ENCODE measurements at regions not wholly inside any gene's neighbourhood (a gene's known extent, or its start where the extent isn't known, plus 50 kb on each side); places are given as distances from the start of the nearest gene placed in this dataset.

- no peak for DNase-seq (ENCODE audit: extremely low spot score)
- POLR2A ChIA-PET, result no interaction called here
- TF ChIP-seq FOXM1 (IDR thresholded peaks at IDR 0.05; ENCODE audit: borderline replicate concordance), result no peak
- CTCF ChIA-PET, result no interaction called here
Observed at GRCh38 chr4:117512414-117512813, 427.0 kb upstream of the TRAM1L1 start.

GRCh38 chr4:117514391-117515175, 429.2 kb upstream of the TRAM1L1 start:
- POLR2A ChIA-PET, result no interaction called here
- CTCF ChIA-PET, result no interaction called here

GRCh38 chr4:117515921-117516320, 430.5 kb upstream of the TRAM1L1 start:
- CTCF ChIA-PET, result no interaction called here
- TF ChIP-seq TARDBP (IDR thresholded peaks at IDR 0.05), result no peak
- TF ChIP-seq FOXM1 (IDR thresholded peaks at IDR 0.05; ENCODE audit: borderline replicate concordance), result no peak
- TF ChIP-seq ELF4 (IDR thresholded peaks at IDR 0.05), result no peak
- no peak for TF ChIP-seq FOXA1 (IDR thresholded peaks at IDR 0.05)
- no peak for TF ChIP-seq BHLHE40 (IDR thresholded peaks at IDR 0.05; ENCODE audit: borderline replicate concordance)
- no peak for TF ChIP-seq SP1 (IDR thresholded peaks at IDR 0.05)
- no peak for TF ChIP-seq HDGF (IDR thresholded peaks at IDR 0.05; ENCODE audit: borderline replicate concordance)
- no peak for TF ChIP-seq CTBP1 (IDR thresholded peaks at IDR 0.05; ENCODE audit: borderline replicate concordance)
- no peak for TF ChIP-seq ARNT (IDR thresholded peaks at IDR 0.05)
- TF ChIP-seq L3MBTL2 (conservative IDR thresholded peaks at IDR 0.05), result no peak
- no peak for TF ChIP-seq LEF1 (IDR thresholded peaks at IDR 0.05; ENCODE audit: borderline replicate concordance)
- no peak for TF ChIP-seq PKNOX1 (IDR thresholded peaks at IDR 0.05)
- no peak for TF ChIP-seq NFRKB (IDR thresholded peaks at IDR 0.05)
- no peak for TF ChIP-seq ZNF384 (IDR thresholded peaks at IDR 0.05)
- TF ChIP-seq FOXK2 (IDR thresholded peaks at IDR 0.05), result no peak
- no peak for TF ChIP-seq SUZ12 (IDR thresholded peaks at IDR 0.05)
- POLR2A ChIA-PET, result no interaction called here
- no peak for DNase-seq (ENCODE audit: extremely low spot score)

More at GRCh38 chr4:117514391-117515175, 429.2 kb upstream of the TRAM1L1 start:
- TF ChIP-seq LEF1 (IDR thresholded peaks at IDR 0.05; ENCODE audit: borderline replicate concordance) (no peak), CTBP1 (IDR thresholded peaks at IDR 0.05; ENCODE audit: borderline replicate concordance) (no peak), BHLHE40 (IDR thresholded peaks at IDR 0.05; ENCODE audit: borderline replicate concordance) (no peak), SUZ12 (IDR thresholded peaks at IDR 0.05) (no peak), FOXA1 (IDR thresholded peaks at IDR 0.05) (no peak), NFRKB (IDR thresholded peaks at IDR 0.05) (no peak), HDGF (IDR thresholded peaks at IDR 0.05; ENCODE audit: borderline replicate concordance) (no peak), FOXM1 (IDR thresholded peaks at IDR 0.05; ENCODE audit: borderline replicate concordance) (no peak), L3MBTL2 (conservative IDR thresholded peaks at IDR 0.05) (no peak), FOXK2 (IDR thresholded peaks at IDR 0.05) (no peak), ARNT (IDR thresholded peaks at IDR 0.05) (no peak), PKNOX1 (IDR thresholded peaks at IDR 0.05) (no peak), SP1 (IDR thresholded peaks at IDR 0.05) (no peak), TARDBP (IDR thresholded peaks at IDR 0.05) (no peak), ELF4 (IDR thresholded peaks at IDR 0.05) (no peak)
- DNase-seq (ENCODE audit: extremely low spot score), result no peak

GRCh38 chr4:117527601-117528000, 442.2 kb upstream of the TRAM1L1 start:
- ChIA-PET POLR2A (no interaction called here), CTCF (no interaction called here)
- no peak for DNase-seq (ENCODE audit: extremely low spot score)
- TF ChIP-seq CTBP1 (IDR thresholded peaks at IDR 0.05; ENCODE audit: borderline replicate concordance) (no peak), PKNOX1 (IDR thresholded peaks at IDR 0.05) (no peak), FOXK2 (IDR thresholded peaks at IDR 0.05) (no peak), FOXA1 (IDR thresholded peaks at IDR 0.05) (no peak), SUZ12 (IDR thresholded peaks at IDR 0.05) (no peak), NFRKB (IDR thresholded peaks at IDR 0.05) (no peak), SP1 (IDR thresholded peaks at IDR 0.05) (no peak)

GRCh38 chr4:117529401-117529800, 444.0 kb upstream of the TRAM1L1 start:
- no peak for DNase-seq (ENCODE audit: extremely low spot score)

More at GRCh38 chr4:117529401-117529800, 444.0 kb upstream of the TRAM1L1 start:
- ChIA-PET POLR2A (no interaction called here), CTCF (no interaction called here)
- TF ChIP-seq HDGF (IDR thresholded peaks at IDR 0.05; ENCODE audit: borderline replicate concordance) (no peak), FOXA1 (IDR thresholded peaks at IDR 0.05) (no peak), FOXK2 (IDR thresholded peaks at IDR 0.05) (no peak), NFRKB (IDR thresholded peaks at IDR 0.05) (no peak), SP1 (IDR thresholded peaks at IDR 0.05) (no peak), PKNOX1 (IDR thresholded peaks at IDR 0.05) (no peak), TARDBP (IDR thresholded peaks at IDR 0.05) (no peak), ZNF384 (IDR thresholded peaks at IDR 0.05) (no peak), ARNT (IDR thresholded peaks at IDR 0.05) (no peak), ELF4 (IDR thresholded peaks at IDR 0.05) (no peak), FOXM1 (IDR thresholded peaks at IDR 0.05; ENCODE audit: borderline replicate concordance) (no peak), SUZ12 (IDR thresholded peaks at IDR 0.05) (no peak), CTBP1 (IDR thresholded peaks at IDR 0.05; ENCODE audit: borderline replicate concordance) (no peak), BHLHE40 (IDR thresholded peaks at IDR 0.05; ENCODE audit: borderline replicate concordance) (no peak), LEF1 (IDR thresholded peaks at IDR 0.05; ENCODE audit: borderline replicate concordance) (no peak), L3MBTL2 (conservative IDR thresholded peaks at IDR 0.05) (no peak)

Data from HEK293T (cell line).